HG03342 (cell line): ENCODE measurements at regions not wholly inside any gene's neighbourhood (a gene's known extent, or its start where the extent isn't known, plus 50 kb on each side); places are given as distances from the start of the nearest gene placed in this dataset.

Source experiments
- ATAC-seq: cut with Tn5 transposase; IDR thresholded peaks from one replicate; pipeline ENCODE4 v1.9.1; 2021; ENCODE audit warnings: mild to moderate bottlenecking, moderate library complexity; ENCODE audit not compliant: unreplicated experiment

- ATAC-seq = no peak
Measured at GRCh38 chr12:69129017-69129416, 110.4 kb upstream of the CPSF6 start.

- no peak for ATAC-seq
Measured at GRCh38 chr12:69129564-69129963, 109.8 kb upstream of the CPSF6 start.

DNA sequence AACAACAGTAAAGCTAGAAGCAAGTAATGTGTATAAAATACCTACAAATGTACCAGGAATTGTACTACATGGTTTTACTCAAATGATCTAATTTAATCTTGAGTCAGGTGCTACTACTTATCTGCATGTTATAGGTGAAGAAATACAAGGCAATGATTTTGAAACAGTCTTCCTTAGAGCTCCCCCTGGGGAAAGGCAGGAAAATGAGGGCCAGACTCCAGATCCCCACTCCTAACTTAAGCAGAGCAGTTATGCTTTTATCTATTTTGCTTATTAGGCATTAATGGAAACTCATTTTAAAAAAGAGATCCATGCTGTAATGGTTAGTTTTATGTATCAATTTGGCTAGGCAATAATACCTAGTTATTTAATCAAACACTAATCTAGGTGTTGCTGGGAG lies 109.3 kb upstream of the CPSF6 start:
- no peak for ATAC-seq

DNA sequence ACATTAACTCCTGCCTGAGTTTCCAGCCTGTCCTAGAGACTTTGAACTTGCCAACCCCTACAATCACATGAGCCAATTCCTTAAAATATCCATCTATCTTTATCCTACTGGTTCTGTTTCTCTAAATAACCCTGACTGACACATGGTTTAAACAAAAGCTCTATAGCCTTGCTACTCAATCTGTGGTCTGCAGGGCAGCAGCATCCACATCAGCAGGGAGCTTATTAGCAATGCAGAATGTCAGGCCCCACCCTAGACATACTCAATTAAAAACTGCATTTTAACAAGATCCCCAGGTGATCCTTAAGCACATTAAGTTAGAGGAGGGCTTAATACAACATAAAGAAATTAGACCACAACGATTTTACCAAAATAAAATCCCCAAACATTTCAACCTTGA lies 108.3 kb upstream of the CPSF6 start:
- ATAC-seq = no peak

GRCh38 chr12:69136931-69137613 lies 102.3 kb upstream of the CPSF6 start:
- no peak for ATAC-seq

- ATAC-seq = no peak
Measured at GRCh38 chr12:69141074-69141473, 98.3 kb upstream of the CPSF6 start.

GRCh38 chr12:69149270-69149669 lies 90.1 kb upstream of the CPSF6 start:
- no peak for ATAC-seq

DNA sequence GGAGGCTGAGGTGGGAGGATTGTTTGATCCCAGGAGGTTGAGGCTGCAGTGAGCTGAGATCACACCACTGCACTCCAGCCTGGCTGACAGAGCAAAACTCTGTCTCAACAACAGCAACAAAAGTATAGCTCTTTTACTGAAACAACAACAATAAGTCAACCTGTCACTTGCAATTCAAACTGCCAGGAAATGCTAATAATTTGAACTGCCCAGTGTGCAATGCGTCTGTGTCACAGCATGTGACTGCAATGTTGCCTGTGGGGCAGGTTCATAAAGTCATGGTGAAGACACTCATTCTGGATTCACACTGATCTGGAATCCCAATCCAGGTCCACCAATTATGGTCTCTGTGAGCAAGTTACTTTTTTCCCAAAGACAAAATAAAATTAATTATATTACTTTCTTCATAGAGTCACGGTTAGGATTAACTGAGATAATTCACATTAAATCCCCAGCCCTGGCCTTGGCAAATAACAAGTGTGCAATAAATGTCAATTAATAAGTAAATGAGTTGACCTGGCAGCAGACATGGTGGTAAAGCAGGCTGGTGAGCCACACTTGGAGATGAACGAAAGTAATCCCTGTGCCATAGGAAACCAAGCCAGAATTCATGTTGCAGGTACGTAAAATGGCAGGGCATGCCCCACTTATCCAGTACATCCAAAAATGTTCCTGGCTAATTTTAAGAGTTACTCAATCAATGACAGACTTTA lies 89.1 kb upstream of the CPSF6 start:
- ATAC-seq = no peak

DNA sequence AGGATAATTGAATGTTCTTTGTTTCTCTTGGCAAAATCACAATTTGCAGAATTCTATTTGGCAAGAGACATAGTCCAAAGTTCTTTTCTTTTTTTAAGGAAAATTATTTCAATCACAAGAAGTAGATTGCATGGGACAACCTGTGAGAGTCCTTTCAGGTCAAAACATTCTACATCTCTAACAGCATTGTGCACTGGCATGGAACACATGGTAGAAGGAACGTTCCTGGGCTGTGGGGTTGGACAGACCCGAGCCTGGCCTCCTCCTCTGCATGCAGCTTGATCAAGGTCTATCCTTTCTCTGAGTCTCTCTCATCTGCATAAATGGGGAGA lies 88.6 kb upstream of the CPSF6 start:
- ATAC-seq = no peak

- no peak for ATAC-seq
Measured at GRCh38 chr12:69151254-69151764, 88.1 kb upstream of the CPSF6 start.

DNA sequence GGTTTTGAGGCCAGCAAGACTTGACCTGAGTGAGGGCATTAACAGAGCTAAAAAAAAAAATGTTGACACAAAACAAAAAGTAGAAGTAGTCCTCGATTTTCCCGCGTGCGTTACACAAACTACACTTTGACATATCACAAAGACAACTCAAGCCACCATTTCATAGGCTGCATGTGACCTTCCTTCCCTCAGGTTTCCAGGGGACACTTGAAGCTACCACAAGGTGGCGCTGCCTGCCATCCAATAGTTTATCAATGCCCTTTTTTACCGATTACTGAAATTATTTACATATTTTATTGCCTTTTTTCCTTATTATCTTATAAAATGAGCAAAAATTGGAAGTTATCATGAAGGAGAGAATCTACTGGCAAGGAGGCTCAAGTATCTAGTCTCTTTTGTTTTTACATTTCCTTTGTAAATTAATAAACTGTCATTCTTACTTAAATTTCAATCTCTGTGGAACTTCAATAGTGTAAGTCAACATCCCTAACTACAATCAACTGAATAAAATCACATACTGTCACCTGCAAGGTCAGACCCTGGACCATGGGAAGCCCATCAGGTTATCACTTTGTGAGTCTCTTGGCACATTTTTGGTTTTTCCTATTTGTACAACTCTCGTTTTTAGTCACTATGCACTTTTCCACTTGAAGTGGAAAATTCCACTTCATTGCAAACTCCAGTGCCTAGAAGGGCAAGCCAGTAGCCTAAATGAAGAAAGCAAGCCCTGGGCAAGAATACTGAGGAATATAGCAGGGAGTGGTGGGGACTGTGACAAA lies 84.6 kb upstream of the CPSF6 start:
- ATAC-seq = peak; percentile 52

GRCh38 chr12:69157023-69157655 lies 82.2 kb upstream of the CPSF6 start:
- peak; percentile 96 for ATAC-seq

DNA sequence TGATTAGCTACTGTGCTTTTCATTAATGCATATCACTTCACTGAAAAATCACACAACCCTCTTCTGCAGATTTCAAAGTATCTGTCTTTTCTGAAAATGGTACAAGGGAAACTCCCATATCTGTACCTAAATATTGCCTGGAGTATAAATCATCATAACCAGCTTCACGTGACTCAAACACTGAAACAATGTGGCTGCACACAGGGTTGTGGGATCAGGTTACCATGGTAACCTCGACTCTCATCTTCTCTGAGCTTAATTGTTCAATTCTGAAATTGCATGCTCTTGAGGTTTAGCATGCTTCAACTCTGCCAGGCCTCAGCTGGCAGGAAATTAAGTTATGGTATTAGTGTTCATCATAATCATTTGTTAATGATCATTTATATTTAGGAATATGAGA lies 77.5 kb upstream of the CPSF6 start:
- ATAC-seq = peak; percentile 71

DNA sequence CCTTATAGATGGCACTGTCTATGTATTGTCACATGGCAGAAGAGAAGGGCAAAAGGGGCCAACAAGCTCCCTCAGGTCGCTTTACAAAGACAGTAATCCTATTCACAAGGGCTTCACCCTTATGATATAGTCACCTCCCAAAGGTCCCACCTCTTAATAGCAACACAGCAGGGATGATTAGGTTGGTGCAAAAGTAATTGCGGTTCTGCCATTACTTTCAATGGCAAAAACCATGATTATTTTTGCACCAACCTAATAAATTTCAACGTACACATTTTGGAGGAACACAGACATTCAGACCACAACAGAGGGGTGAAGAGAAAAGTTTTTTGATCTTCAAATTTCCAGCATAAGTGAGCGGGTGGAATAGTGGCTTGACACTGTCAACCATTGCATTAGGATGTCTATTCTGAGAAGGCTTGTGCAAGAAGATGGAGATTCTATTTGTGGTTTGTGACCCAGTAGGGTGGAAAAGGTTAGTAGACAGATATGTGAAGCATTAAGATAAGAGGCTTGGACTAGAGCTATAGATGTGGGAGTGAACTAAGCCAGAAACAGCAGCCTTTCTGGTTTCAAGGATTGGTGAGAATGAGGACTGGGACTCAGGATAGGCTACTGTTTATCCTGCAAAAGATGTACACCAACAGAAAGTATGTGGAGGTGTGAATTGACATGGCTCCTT lies 75.5 kb upstream of the CPSF6 start:
- ATAC-seq = no peak

- no peak for ATAC-seq
Measured at GRCh38 chr12:69167648-69168165, 71.7 kb upstream of the CPSF6 start.

GRCh38 chr12:69168363-69168762 lies 71.0 kb upstream of the CPSF6 start:
- ATAC-seq = no peak

DNA sequence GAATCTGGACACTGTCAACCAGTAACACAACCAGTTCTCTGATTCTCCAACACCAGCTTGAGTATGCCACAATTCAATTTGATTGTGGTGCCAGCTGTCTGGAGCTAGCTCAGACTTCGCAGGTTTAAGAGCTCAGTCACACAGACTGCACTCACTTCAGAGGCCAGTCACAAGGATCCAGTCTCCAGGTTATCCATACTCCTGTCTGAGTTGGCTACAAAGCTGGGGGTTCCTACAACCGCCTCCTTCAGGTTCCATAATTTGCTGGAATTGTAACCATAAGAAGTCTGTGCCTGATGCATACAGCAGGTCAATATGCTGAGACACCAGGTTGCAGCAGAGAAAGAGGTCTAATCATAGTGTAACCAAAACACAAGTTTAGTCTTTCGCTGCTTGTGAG lies 70.5 kb upstream of the CPSF6 start:
- no peak for ATAC-seq

DNA sequence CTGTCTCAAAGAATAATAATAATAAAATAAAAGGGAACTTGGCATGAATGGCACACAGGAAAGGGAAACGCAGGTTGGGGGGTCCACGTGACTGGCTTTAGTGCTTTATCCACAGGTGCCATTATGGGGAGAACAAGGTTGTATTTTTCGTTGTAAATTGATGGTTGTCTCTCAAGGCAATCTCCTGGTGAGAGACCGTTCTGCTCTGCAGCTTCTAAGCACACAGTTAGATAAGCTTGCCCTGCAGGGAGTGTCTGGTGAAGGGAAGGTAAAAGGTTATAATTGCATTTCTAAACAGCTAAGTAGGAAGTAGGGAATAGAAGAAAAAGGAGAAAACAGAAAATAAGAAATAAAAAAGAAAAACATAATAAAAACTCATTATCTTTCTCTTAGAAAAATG lies 69.1 kb upstream of the CPSF6 start:
- ATAC-seq = no peak

DNA sequence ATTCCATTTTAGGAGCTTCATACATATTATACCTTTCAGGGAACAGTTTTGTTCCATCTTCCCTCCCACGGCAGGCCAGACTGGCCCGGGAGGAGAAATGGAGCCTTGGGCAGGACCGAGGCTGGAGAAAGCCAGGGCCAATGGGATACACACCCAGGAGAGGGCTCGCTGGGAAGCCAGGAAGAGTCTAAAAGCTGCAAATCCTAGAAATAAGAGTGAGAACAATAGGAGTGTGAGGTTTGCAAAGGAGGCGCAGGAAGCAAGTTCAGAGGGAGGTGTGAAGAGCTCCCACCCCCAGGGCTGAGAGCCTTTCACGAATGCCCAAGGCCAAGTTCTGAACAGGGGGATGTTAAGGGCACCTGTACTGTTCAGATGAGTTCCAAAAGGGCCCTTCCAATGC lies 67.5 kb upstream of the CPSF6 start:
- no peak for ATAC-seq

GRCh38 chr12:69172491-69172890 lies 66.9 kb upstream of the CPSF6 start:
- no peak for ATAC-seq

- no peak for ATAC-seq
Measured at GRCh38 chr12:69173368-69173767, 66.0 kb upstream of the CPSF6 start.
